Activated CD4-positive, alpha-beta T cell treated with anti-CD3 and anti-CD28 coated beads, Interleukin-2, Interleukin-4, amounts not matched to agents 100 ng/mL and 50 ng/mL, durations not matched to agents 16 hours and 8 hours (primary cell): ENCODE measurements at regions not wholly inside any gene's neighbourhood (a gene's known extent, or its start where the extent isn't known, plus 50 kb on each side); places are given as distances from the start of the nearest gene placed in this dataset.
A peak's percentile ranks its signal among the peaks of the same experiment; 100 is the strongest.
"Not testable (repeated sequence)": the region's sequence is repeated elsewhere in the genome, so short reads cannot be mapped to it uniquely, and the experiment has no call there.

Experiments
- DNase-seq: peaks from one replicate; pipeline ENCODE4 v3.0.0-alpha.2; 2020; ENCODE audit warnings: low spot score

DNA sequence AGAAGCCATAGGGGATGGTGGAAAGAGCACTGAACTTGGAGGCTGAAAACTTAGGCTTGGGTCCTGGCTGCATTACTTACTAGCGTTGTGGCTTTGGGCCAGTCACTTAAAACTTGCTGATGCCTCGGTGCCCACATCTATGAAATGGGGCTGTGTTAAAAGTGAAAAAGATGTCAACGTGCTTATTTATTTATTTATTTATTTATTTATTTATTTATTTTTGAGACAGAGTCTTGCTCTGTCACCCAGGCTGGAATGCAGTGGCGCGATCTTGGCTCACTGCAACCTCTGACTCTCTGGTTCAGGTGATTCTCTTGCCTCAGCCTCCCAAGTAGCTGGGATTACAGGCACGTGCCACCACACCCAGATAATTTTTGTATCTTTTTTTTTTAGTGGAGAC lies 94.3 kb downstream of the MRM1 start:
- not testable (repeated sequence) for DNase-seq

DNA sequence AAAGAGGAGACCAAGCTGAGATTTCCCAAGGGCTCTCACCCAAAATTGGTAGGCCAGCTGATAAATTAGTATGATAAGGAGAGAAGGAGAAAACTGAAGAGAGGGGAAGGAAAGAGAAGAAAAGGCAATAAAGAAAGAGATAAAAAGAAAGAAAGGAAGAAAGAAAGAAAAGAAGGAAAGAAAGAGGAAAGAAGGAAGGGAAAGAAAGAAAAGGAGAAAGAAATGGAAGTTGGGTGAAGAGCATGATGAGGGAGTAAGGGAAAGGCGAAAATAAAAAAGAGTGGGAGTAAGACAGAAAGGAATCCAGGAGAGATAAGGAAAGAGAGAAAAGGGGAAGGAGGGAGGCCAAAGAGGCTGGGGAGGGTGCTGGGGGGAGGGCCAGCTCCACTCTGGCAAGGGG lies 95.4 kb downstream of the MRM1 start:
- DNase-seq: no peak

GRCh38 chr17:36697903-36698530 lies 96.6 kb downstream of the MRM1 start:
- DNase-seq: no peak

- no peak for DNase-seq
Observed at GRCh38 chr17:36701429-36702099, 100.2 kb downstream of the MRM1 start.

- DNase-seq: no peak
Observed at GRCh38 chr17:36702636-36703035, 101.3 kb downstream of the MRM1 start.

GRCh38 chr17:36703860-36704266 lies 102.5 kb downstream of the MRM1 start:
- peak; percentile 15 for DNase-seq

GRCh38 chr17:36705283-36705795 lies 104.0 kb downstream of the MRM1 start:
- DNase-seq: no peak

DNA sequence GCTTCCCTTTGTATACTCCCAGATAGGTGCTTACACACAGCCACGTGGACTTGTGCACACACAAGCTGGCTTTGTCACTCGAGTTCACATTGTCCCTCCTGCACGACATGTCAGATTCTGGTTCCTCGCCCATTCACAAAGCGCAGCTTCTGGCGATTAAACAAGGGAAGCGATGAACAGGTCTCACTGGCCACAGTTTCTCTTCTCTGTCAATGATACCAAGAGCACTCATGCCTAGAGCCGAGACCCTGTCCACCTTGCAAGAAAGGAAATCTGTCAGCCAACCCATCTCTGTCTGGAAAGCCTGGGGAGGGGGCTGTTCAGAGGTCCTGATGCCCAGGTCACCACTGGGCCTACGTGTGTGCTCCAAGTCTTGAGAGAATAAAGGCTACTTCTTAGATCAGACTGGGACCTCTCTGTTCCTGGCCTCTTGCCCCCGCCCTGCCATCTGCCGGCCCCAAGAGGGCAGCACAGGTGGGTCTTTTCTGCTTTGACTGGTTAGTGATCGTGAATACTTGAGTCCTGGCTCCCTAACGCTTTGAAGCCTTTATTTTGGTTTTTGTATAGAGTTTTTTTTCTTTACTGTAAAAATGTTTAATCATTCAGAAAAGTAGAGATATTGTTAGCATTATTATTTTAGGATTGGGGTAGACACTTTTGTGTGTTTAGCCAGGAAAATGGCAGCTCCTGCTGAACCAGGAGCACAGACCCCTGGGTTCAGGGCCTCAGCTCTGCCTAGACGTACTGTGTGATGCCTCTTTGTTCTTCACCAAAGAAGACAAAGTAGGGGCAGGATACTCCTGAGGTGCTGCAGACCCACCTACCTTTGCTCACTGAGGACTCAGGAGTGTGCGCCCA lies 104.7 kb downstream of the MRM1 start:
- peak; percentile 56 for DNase-seq

- DNase-seq: no peak
Observed at GRCh38 chr17:36707904-36708303, 106.5 kb downstream of the MRM1 start.

DNA sequence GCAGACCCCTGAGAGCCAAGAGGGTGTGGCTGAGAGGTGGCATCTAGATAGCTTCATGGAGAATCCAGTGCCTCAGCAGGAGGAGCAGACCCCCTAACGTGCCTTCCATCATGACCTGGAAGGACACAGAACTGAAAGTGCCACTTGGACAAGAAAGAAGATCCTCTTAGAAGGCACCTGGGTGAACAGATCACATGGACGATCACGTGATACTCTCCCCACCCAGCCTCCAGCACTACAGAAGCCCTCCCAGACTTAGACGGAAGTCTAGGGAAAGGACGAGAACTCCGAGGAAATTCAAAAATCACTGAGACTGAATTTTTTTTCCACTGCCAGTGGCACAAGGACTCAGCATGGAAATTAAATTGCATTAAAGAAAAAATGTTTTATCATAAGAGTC lies 113.4 kb downstream of the MRM1 start:
- DNase-seq: no peak

DNA sequence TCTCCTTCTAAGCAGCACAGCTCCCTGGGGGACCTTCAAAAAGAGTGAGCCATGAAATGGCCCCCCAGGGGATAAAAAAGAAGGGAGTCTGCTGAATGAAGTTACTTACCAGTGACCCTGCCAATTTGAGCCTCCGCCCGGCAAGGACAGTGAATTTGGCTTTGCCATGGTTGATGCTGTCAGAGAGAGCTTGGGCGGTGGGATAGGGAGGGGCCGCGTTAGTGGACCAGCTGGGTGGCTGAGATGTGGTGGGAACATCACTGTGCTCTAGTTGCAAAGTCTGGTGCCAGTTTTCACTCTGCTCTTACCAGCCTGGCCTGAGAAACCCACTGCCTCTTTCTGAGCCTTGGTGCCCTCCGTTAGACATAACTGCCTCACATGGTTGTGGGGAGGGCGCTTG lies 114.6 kb downstream of the MRM1 start:
- no peak for DNase-seq

DNA sequence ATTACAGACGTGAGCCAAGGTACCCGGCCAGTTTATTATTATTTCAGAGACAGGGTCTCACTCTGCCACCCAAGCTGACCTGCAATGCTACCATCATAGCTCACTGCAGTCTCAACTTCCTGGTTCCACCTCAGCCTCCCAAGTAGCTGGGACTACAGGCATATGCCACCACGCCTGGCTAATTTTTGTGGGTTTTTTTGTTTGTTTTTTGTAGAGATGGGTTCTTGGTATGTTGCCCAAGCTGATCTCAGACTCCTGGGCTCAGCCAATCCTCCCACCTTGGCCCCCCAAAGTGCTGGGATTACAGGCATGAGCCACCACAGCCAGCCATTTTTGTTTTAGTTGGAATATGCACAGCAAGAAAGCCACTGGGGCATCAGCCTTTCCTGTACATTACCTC lies 115.7 kb downstream of the MRM1 start:
- DNase-seq: no peak

DNA sequence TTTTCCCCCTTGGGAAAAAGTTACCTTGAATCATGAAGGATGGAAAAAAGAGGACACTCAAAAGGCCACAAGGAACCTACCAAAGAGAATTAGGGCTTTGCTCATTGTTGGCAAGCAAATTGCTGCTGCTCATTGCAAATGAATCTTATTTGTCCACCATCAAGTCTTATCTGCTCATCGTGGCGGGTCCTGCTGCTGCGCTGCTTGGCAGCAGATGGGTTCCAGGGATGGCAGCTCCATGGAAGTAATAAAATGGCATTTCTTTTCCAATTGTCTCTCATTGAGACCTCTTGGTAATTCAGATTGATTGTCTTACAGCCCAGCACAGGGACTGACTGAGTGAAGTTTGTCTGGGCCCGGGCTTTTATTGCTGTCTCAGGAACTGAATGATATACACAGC lies 118.7 kb downstream of the MRM1 start:
- DNase-seq: no peak

DNA sequence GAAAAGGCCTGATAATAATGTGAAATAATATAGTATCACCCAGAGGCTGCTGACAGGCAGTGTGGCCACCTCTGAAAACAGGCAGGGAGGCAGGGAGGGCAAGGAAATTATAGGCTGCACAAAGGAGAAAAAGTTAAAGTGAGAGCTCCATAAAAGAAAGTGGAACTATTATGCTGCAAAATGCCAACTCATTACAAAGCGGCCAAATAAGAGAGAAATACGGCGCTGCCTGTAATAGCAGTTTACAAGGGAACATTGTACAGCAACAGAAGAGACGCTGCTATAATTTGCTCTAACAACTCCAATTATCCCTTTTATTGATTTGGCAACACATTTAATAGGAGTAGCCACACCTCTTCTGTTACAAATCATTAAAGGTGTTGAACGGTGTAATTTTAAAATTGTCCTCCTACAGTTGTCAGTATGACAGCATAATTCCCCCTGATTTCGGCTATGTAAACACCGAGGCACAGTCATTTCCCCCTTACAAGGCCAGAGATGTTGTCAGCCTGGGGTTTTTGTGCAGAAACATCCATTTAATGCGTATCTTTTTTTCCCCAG lies 120.3 kb downstream of the MRM1 start:
- DNase-seq: peak; percentile 48

GRCh38 chr17:36722121-36722902 lies 120.9 kb downstream of the MRM1 start:
- peak; percentile 84 for DNase-seq

GRCh38 chr17:36722903-36723263 lies 121.5 kb downstream of the MRM1 start:
- DNase-seq: no peak

GRCh38 chr17:36723459-36724025 lies 122.2 kb downstream of the MRM1 start:
- no peak for DNase-seq

DNA sequence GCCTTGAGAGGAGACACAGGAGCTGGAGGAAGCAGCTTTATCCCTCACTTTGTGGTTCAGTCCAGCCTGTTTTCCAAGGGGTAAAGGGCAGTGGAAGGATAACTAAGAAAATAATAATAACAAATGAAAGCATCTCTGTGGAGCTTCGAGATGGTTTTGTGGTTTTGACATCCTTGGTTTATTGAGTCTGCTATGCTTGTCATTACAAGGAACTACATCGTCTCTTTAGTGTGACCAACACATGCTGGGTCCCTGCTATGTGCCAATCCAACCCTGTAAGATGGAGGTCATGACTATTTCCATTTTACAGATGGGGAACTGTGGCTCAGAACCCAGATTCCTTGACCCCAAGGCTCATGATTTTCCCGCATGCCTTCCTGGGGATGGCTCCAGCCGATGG lies 124.8 kb downstream of the MRM1 start:
- DNase-seq: no peak

- DNase-seq: no peak
Observed at GRCh38 chr17:36727052-36727451, 125.7 kb downstream of the MRM1 start.

DNA sequence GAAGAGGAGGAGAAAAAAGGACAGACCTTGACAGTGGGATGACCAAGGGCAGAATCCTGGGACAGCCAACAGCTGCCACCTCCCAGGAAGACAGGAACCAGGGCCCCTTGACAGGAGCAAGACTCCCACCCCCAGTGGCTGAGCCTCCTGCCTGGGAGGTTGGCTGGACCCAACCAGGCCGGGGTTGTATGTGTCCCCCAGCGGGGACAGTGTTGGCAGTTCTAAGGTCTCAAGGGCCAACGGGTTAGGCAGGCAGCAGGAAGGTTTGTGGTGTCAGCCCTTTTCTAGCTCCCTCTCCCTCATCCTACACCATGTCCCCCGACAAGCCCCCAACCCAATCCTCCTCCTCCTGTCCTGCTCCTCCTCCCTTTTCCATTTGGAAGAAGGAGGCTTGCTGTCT lies 126.2 kb downstream of the MRM1 start:
- no peak for DNase-seq
